ENCODE measurements at regions not wholly inside any gene's neighbourhood (a gene's known extent, or its start where the extent isn't known, plus 50 kb on each side); places are given as distances from the start of the nearest gene placed in this dataset.

GRCh38 chr3:55201779-55202178, 273.9 kb upstream of the LRTM1 start:
- TF ChIP-seq CTCF (IDR thresholded peaks at IDR 0.05; ENCODE audit: low read length) (no peak), EZH2 (IDR thresholded peaks at IDR 0.05; ENCODE audit: borderline replicate concordance, low read length) (no peak)

Data from OCI-LY1 (cell line).